ENCODE measurements at regions not wholly inside any gene's neighbourhood (a gene's known extent, or its start where the extent isn't known, plus 50 kb on each side); places are given as distances from the start of the nearest gene placed in this dataset.

- Histone ChIP-seq H3K4me1 (ENCODE audit: insufficient read depth, low read length) (no peaks in the 10 kb centered on the region), H2BK120ac (ENCODE audit: low read depth, low read length, poor library complexity, severe bottlenecking) (no peak overlapping the region), H3K23me2 (ENCODE audit: insufficient read length, low read depth, low read length, poor library complexity, severe bottlenecking) (no peaks in the 10 kb centered on the region), H3K56ac (ENCODE audit: insufficient read length, low read depth, low read length) (no peak overlapping the region), H3K9me3 (ENCODE audit: control insufficient read depth, low read depth, low read length) (no peaks in the 10 kb centered on the region), H3K9ac (ENCODE audit: extremely low read depth, insufficient read length, low read length) (no peak overlapping the region), H2BK20ac (ENCODE audit: low read depth, low read length, poor library complexity, severe bottlenecking) (no peak overlapping the region), H3K18ac (ENCODE audit: insufficient read length, low read depth, low read length) (no peak overlapping the region), H4K5ac (ENCODE audit: insufficient read length, low read depth, low read length) (no peak overlapping the region), H4K8ac (replicated peaks; ENCODE audit: insufficient read length, low read depth, low read length) (no peak overlapping the region), H3K27ac (ENCODE audit: insufficient read length, low read depth, low read length) (no peak overlapping the region), H3K27me3 (ENCODE audit: insufficient read depth, low read length) (no peaks in the 10 kb centered on the region), H3K14ac (ENCODE audit: insufficient read depth, low read length) (no peak overlapping the region), H3K79me1 (ENCODE audit: insufficient read depth, low read depth, low read length, poor library complexity, severe bottlenecking) (no peaks in the 10 kb centered on the region), H2BK5ac (ENCODE audit: insufficient read length, low read length) (no peak overlapping the region), H2AFZ (ENCODE audit: low read length) (no peak overlapping the region), H3K23ac (ENCODE audit: insufficient read length, low read depth, low read length) (no peak overlapping the region), H4K91ac (ENCODE audit: insufficient read length, low read depth, low read length) (no peak overlapping the region), H4K20me1 (ENCODE audit: control insufficient read depth, insufficient read depth, insufficient read length) (no peaks in the 10 kb centered on the region), H3K79me2 (ENCODE audit: insufficient read depth, low read length) (no peaks in the 10 kb centered on the region), H2BK15ac (ENCODE audit: low read depth, low read length) (no peak overlapping the region), H2AK5ac (ENCODE audit: insufficient read length, low read length) (no peak overlapping the region), H3K4me2 (ENCODE audit: insufficient read depth, insufficient read length, low read length) (no peak overlapping the region), H3T11ph (ENCODE audit: low read length) (no peak overlapping the region), H2BK12ac (ENCODE audit: insufficient read length, low read depth, low read length) (no peak overlapping the region), H3K4ac (ENCODE audit: low read depth, low read length) (no peak overlapping the region)
- no peak for DNase-seq
- no peak overlapping the region for H3K4me3 Mint-ChIP-seq
- H3K27ac Mint-ChIP-seq = no peak overlapping the region
- no peaks in the 10 kb centered on the region for H3K27me3 Mint-ChIP-seq (ENCODE audit: low read depth)
- peaks cover 0 to 9% of the 10 kb centered on the region in 2 experiments; a peak in 2 of 4 replicates for H3K4me1 Mint-ChIP-seq
- TF ChIP-seq CTCF (conservative IDR thresholded peaks at IDR 0.05) = no peak
- WGBS (ENCODE audit: extremely low coverage, insufficient read length, low lambda C conversion rate) = no CpG with 5 or more reads among the region's 3 CpGs
- no peaks in the 10 kb centered on the region for H3K36me3 Mint-ChIP-seq (ENCODE audit: insufficient read depth in 1 of 3, low read depth in 3 of 3)
- H3K9me3 Mint-ChIP-seq = no peaks in the 10 kb centered on the region; a peak in 1 of 5 replicates
These were observed 101.1 kb upstream of the SPON1 start for GRCh38 chr11:13861411-13861810.

Data from H9 (cell line).